ENCODE measurements at regions not wholly inside any gene's neighbourhood (a gene's known extent, or its start where the extent isn't known, plus 50 kb on each side); places are given as distances from the start of the nearest gene placed in this dataset.

GRCh38 chr4:84179409-84179808 is 319.7 kb downstream of the NKX6-1 start:
- no peaks in the 10 kb centered on the region for H3K36me3 ChIP-seq
- H3K27me3 ChIP-seq: no peaks in the 10 kb centered on the region
- no peak for DNase-seq (ENCODE audit: low spot score in 2 of 2)
- no peak overlapping the region for H3K27ac ChIP-seq
- no peak for TF ChIP-seq CTCF (IDR thresholded peaks at IDR 0.05)
- no peak for TF ChIP-seq POLR2A (IDR thresholded peaks at IDR 0.05)
- no peak for TF ChIP-seq EP300 (IDR thresholded peaks at IDR 0.05)
- H3K4me1 ChIP-seq: no peaks in the 10 kb centered on the region
- H3K9me3 ChIP-seq: peaks cover 0 to 3% (median 0%) of the 10 kb centered on the region in 4 donors
- 98% methylated on average over 2 of the region's 2 CpGs for WGBS, 2 donors
- H3K4me3 ChIP-seq: no peak overlapping the region

- no peaks in the 10 kb centered on the region for H3K27me3 ChIP-seq
- H3K27ac ChIP-seq: no peak overlapping the region
- WGBS, 2 donors: 59 to 61% methylated on average over 5 of the region's 5 CpGs
- peaks cover 0 to 3% (median 0%) of the 10 kb centered on the region in 4 donors for H3K9me3 ChIP-seq
- no peaks in the 10 kb centered on the region for H3K36me3 ChIP-seq
- no peaks in the 10 kb centered on the region for H3K4me1 ChIP-seq
- no peak overlapping the region for H3K4me3 ChIP-seq
- DNase-seq (ENCODE audit: low spot score in 2 of 2): no peak
- TF ChIP-seq POLR2A (IDR thresholded peaks at IDR 0.05): no peak
- TF ChIP-seq EP300 (IDR thresholded peaks at IDR 0.05): no peak
- no peak for TF ChIP-seq CTCF (IDR thresholded peaks at IDR 0.05)
These were observed 321.1 kb downstream of the NKX6-1 start for GRCh38 chr4:84177831-84178542.

DNA sequence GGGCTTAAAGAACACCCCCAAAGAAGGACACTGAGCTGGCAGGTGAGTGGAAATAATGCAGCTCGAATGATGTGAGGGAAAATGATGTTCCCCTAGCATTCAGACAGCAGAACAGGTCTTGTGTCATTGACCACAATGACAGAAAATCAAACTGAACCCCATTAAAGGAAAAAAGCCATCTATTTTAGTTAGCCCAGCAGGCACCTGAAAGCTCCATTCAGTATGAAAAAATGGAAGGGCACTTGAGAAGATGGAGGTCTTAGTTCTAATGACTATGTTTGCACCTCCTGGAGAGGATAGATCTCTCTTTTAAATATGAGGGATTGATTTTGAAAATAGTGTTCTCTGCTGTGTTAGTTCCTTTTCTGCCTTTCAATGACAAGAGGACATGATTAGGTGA is 323.1 kb downstream of the NKX6-1 start:
- no peaks in the 10 kb centered on the region for H3K36me3 ChIP-seq
- peaks cover 0 to 3% (median 0%) of the 10 kb centered on the region in 4 donors for H3K9me3 ChIP-seq
- H3K4me1 ChIP-seq: no peaks in the 10 kb centered on the region
- no peak overlapping the region for H3K4me3 ChIP-seq
- H3K27ac ChIP-seq: no peak overlapping the region
- 76 to 85% methylated on average over 1 of the region's 1 CpG for WGBS, 2 donors
- TF ChIP-seq EP300 (IDR thresholded peaks at IDR 0.05) (no peak), POLR2A (IDR thresholded peaks at IDR 0.05) (no peak), CTCF (IDR thresholded peaks at IDR 0.05) (no peak)
- H3K27me3 ChIP-seq: no peaks in the 10 kb centered on the region
- no peak for DNase-seq (ENCODE audit: low spot score in 2 of 2)

- WGBS, 2 donors: 88 to 96% methylated on average over 1 of the region's 1 CpG
- no peaks in the 10 kb centered on the region for H3K9me3 ChIP-seq
- DNase-seq (ENCODE audit: low spot score in 2 of 2): no peak
- no peaks in the 10 kb centered on the region for H3K4me1 ChIP-seq
- TF ChIP-seq EP300 (IDR thresholded peaks at IDR 0.05): no peak
- no peak for TF ChIP-seq CTCF (IDR thresholded peaks at IDR 0.05)
- no peak for TF ChIP-seq POLR2A (IDR thresholded peaks at IDR 0.05)
- H3K27me3 ChIP-seq: no peaks in the 10 kb centered on the region
- no peaks in the 10 kb centered on the region for H3K36me3 ChIP-seq
- no peak overlapping the region for H3K27ac ChIP-seq
- no peak overlapping the region for H3K4me3 ChIP-seq
These were observed 327.2 kb downstream of the NKX6-1 start for GRCh38 chr4:84171871-84172270.

GRCh38 chr4:84167564-84167963 is 331.5 kb downstream of the NKX6-1 start:
- TF ChIP-seq EP300 (IDR thresholded peaks at IDR 0.05): no peak
- TF ChIP-seq CTCF (IDR thresholded peaks at IDR 0.05): no peak
- no peak for TF ChIP-seq POLR2A (IDR thresholded peaks at IDR 0.05)
- Histone ChIP-seq H3K27me3 (no peaks in the 10 kb centered on the region), H3K4me1 (no peaks in the 10 kb centered on the region), H3K36me3 (no peaks in the 10 kb centered on the region), H3K27ac (no peak overlapping the region), H3K4me3 (no peak overlapping the region), H3K9me3 (no peaks in the 10 kb centered on the region)
- 36 to 45% methylated on average over 4 of the region's 4 CpGs for WGBS, 2 donors
- no peak for DNase-seq (ENCODE audit: low spot score in 2 of 2)

Measured in tibial nerve (tissue), 4 donors.